ENCODE measurements at regions not wholly inside any gene's neighbourhood (a gene's known extent, or its start where the extent isn't known, plus 50 kb on each side); places are given as distances from the start of the nearest gene placed in this dataset.

- DNase-seq (ENCODE audit: extremely low spot score, unreplicated experiment), result no peak
- peaks cover 8% of the 10 kb centered on the region for H3K27me3 Mint-ChIP-seq (ENCODE audit: unreplicated experiment)
- H3K4me3 Mint-ChIP-seq (ENCODE audit: unreplicated experiment), result no peak overlapping the region
- TF ChIP-seq CTCF (IDR thresholded peaks at IDR 0.05), result no peak
- no peaks in the 10 kb centered on the region for H3K4me1 Mint-ChIP-seq (ENCODE audit: unreplicated experiment)
- H3K9me3 Mint-ChIP-seq (ENCODE audit: unreplicated experiment), result no peaks in the 10 kb centered on the region
- H3K27ac Mint-ChIP-seq (ENCODE audit: unreplicated experiment), result no peak overlapping the region
- H3K36me3 Mint-ChIP-seq (ENCODE audit: unreplicated experiment), result no peaks in the 10 kb centered on the region
Measured at GRCh38 chr10:7475939-7476338, 65.1 kb upstream of the SFMBT2 start.

GRCh38 chr10:7475046-7475911 lies 64.4 kb upstream of the SFMBT2 start:
- H3K4me1 Mint-ChIP-seq (ENCODE audit: unreplicated experiment), result no peaks in the 10 kb centered on the region
- no peaks in the 10 kb centered on the region for H3K36me3 Mint-ChIP-seq (ENCODE audit: unreplicated experiment)
- H3K27ac Mint-ChIP-seq (ENCODE audit: unreplicated experiment), result no peak overlapping the region
- no peak overlapping the region for H3K4me3 Mint-ChIP-seq (ENCODE audit: unreplicated experiment)
- no peaks in the 10 kb centered on the region for H3K9me3 Mint-ChIP-seq (ENCODE audit: unreplicated experiment)
- TF ChIP-seq CTCF (IDR thresholded peaks at IDR 0.05), result no peak
- peaks cover 8% of the 10 kb centered on the region for H3K27me3 Mint-ChIP-seq (ENCODE audit: unreplicated experiment)
- no peak for DNase-seq (ENCODE audit: extremely low spot score, unreplicated experiment)

DNA sequence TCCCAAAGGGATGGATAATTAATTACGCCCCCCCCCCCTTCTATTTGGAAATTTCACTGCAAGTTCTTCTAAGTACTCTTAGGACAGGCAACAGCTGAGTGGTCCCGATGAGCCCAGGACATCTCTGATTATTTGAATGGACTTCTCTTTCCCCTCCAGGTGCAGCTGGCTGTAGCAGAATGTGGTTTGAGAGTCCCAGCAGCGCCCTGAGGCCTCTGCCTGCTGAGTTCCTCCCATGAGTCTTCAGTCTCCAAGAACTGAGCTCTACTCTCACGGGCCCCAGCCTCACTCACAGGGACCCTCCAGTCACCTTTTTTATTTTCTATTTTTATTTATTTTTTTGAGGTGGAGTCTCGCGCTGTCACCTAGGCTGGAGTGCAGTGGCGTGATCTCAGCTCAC lies 63.6 kb upstream of the SFMBT2 start:
- DNase-seq (ENCODE audit: extremely low spot score, unreplicated experiment), result no peak
- H3K36me3 Mint-ChIP-seq (ENCODE audit: unreplicated experiment), result no peaks in the 10 kb centered on the region
- no peaks in the 10 kb centered on the region for H3K4me1 Mint-ChIP-seq (ENCODE audit: unreplicated experiment)
- no peak overlapping the region for H3K4me3 Mint-ChIP-seq (ENCODE audit: unreplicated experiment)
- H3K27ac Mint-ChIP-seq (ENCODE audit: unreplicated experiment), result no peak overlapping the region
- H3K9me3 Mint-ChIP-seq (ENCODE audit: unreplicated experiment), result no peaks in the 10 kb centered on the region
- peaks cover 8% of the 10 kb centered on the region for H3K27me3 Mint-ChIP-seq (ENCODE audit: unreplicated experiment)
- TF ChIP-seq CTCF (IDR thresholded peaks at IDR 0.05), result no peak

DNA sequence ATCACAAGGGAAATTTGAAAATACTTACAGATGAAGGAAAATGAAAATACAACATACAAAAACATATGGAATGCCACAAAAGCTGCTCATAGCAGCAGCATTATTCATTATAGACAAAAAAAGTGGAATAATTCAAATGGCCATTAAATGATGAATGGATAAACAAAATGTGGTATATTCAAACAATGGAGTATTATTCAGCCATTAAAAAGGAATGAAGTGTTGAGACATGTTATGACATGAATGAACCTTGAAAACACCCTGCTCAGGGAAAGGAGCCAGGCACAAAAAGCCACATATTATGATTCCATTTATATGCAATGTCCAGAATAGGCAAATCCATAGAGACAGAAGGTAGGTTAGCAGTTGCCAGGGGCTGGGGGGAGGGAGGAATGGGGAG lies 62.6 kb upstream of the SFMBT2 start:
- no peak for TF ChIP-seq CTCF (IDR thresholded peaks at IDR 0.05)
- H3K4me3 Mint-ChIP-seq (ENCODE audit: unreplicated experiment), result no peak overlapping the region
- H3K27me3 Mint-ChIP-seq (ENCODE audit: unreplicated experiment), result peaks cover 8% of the 10 kb centered on the region
- no peak for DNase-seq (ENCODE audit: extremely low spot score, unreplicated experiment)
- H3K36me3 Mint-ChIP-seq (ENCODE audit: unreplicated experiment), result no peaks in the 10 kb centered on the region
- H3K4me1 Mint-ChIP-seq (ENCODE audit: unreplicated experiment), result no peaks in the 10 kb centered on the region
- no peak overlapping the region for H3K27ac Mint-ChIP-seq (ENCODE audit: unreplicated experiment)
- no peaks in the 10 kb centered on the region for H3K9me3 Mint-ChIP-seq (ENCODE audit: unreplicated experiment)

- TF ChIP-seq CTCF (IDR thresholded peaks at IDR 0.05), result no peak
- H3K36me3 Mint-ChIP-seq (ENCODE audit: unreplicated experiment), result no peaks in the 10 kb centered on the region
- DNase-seq (ENCODE audit: extremely low spot score, unreplicated experiment), result no peak
- H3K4me3 Mint-ChIP-seq (ENCODE audit: unreplicated experiment), result no peak overlapping the region
- H3K27me3 Mint-ChIP-seq (ENCODE audit: unreplicated experiment), result peaks cover 8% of the 10 kb centered on the region
- H3K4me1 Mint-ChIP-seq (ENCODE audit: unreplicated experiment), result no peaks in the 10 kb centered on the region
- H3K9me3 Mint-ChIP-seq (ENCODE audit: unreplicated experiment), result no peaks in the 10 kb centered on the region
- H3K27ac Mint-ChIP-seq (ENCODE audit: unreplicated experiment), result no peak overlapping the region
Measured at GRCh38 chr10:7471720-7472367, 61.0 kb upstream of the SFMBT2 start.

All from osteocyte (in vitro differentiated cells).